Activated naive CD8-positive, alpha-beta T cell treated with anti-CD3 and anti-CD28 coated beads for 36 hours (primary cell): ENCODE measurements at regions not wholly inside any gene's neighbourhood (a gene's known extent, or its start where the extent isn't known, plus 50 kb on each side); places are given as distances from the start of the nearest gene placed in this dataset.

ENCODE experiments used
- DNase-seq: peaks from one replicate; pipeline ENCODE4 v3.0.0; 2021
- H3K27ac Mint-ChIP-seq: one replicate; pipeline ENCODE4 v1.8.0; 2022; ENCODE audit warnings: mild to moderate bottlenecking, moderate library complexity, mixed read lengths
- H3K27me3 Mint-ChIP-seq: one replicate; pipeline ENCODE4 v1.8.0; 2022; ENCODE audit warnings: mild to moderate bottlenecking, mixed read lengths
- H3K36me3 Mint-ChIP-seq: one replicate; pipeline ENCODE4 v1.8.0; 2021; ENCODE audit warnings: mild to moderate bottlenecking, mixed read lengths
- H3K4me1 Mint-ChIP-seq: one replicate; pipeline ENCODE4 v1.8.0; 2021; ENCODE audit warnings: mixed read lengths
- H3K4me3 Mint-ChIP-seq: one replicate; pipeline ENCODE4 v1.8.0; 2022; ENCODE audit warnings: mild to moderate bottlenecking, moderate library complexity, mixed read lengths
- H3K9me3 Mint-ChIP-seq: one replicate; pipeline ENCODE4 v1.8.0; 2022; ENCODE audit warnings: mixed read lengths

GRCh38 chr4:17288151-17288550 is 223.7 kb downstream of the QDPR start:
- no peaks in the 10 kb centered on the region for H3K9me3 Mint-ChIP-seq
- H3K36me3 Mint-ChIP-seq = no peaks in the 10 kb centered on the region
- H3K27ac Mint-ChIP-seq = no peak overlapping the region
- no peak overlapping the region for H3K4me3 Mint-ChIP-seq
- no peak for DNase-seq
- H3K27me3 Mint-ChIP-seq = peaks cover 1% of the 10 kb centered on the region
- H3K4me1 Mint-ChIP-seq = no peaks in the 10 kb centered on the region

DNA sequence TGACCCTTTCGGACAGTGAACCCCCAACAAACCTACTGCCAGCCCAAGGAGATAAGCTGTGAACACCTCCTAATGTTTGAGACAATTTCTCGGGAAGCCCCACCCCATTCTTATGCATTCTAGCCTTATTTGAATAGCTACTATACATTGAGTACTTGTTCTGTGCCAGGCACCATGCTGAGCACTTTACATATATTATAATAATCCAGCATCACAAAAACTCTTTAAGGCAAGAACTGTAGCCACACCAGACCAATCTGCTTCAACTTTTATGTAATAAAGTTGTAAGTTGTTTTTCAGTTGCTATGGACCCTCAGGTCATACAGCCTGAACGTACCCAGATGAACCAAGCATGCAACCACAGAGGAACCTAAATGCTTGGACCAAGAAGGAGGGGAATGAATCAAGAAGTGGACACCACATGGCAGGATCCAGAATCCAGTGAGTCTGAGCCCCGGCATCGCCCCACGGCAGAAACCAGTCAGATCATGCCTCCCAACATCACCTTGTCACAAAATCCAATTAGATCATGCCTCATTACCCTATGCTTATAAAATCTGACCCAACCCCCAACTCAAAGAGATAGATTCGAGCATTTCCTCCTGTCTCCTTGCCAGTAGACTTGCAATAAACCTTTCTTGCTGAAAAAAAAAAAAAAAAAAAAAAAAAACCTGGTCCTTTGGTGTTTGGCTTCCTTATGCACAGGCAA is 225.0 kb downstream of the QDPR start:
- H3K36me3 Mint-ChIP-seq = no peaks in the 10 kb centered on the region
- no peak for DNase-seq
- H3K9me3 Mint-ChIP-seq = no peaks in the 10 kb centered on the region
- no peaks in the 10 kb centered on the region for H3K27me3 Mint-ChIP-seq
- H3K27ac Mint-ChIP-seq = no peak overlapping the region
- H3K4me1 Mint-ChIP-seq = no peaks in the 10 kb centered on the region
- no peak overlapping the region for H3K4me3 Mint-ChIP-seq

- H3K4me3 Mint-ChIP-seq = no peak overlapping the region
- no peaks in the 10 kb centered on the region for H3K27me3 Mint-ChIP-seq
- no peak for DNase-seq
- no peaks in the 10 kb centered on the region for H3K9me3 Mint-ChIP-seq
- no peaks in the 10 kb centered on the region for H3K36me3 Mint-ChIP-seq
- H3K4me1 Mint-ChIP-seq = no peaks in the 10 kb centered on the region
- no peak overlapping the region for H3K27ac Mint-ChIP-seq
Measured at GRCh38 chr4:17285747-17286146, 226.1 kb downstream of the QDPR start.

GRCh38 chr4:17284323-17285175 is 227.3 kb downstream of the QDPR start:
- Mint-ChIP-seq H3K27me3 (no peaks in the 10 kb centered on the region), H3K27ac (no peak overlapping the region), H3K36me3 (no peaks in the 10 kb centered on the region), H3K4me3 (no peak overlapping the region), H3K9me3 (no peaks in the 10 kb centered on the region), H3K4me1 (no peaks in the 10 kb centered on the region)
- DNase-seq = no peak

DNA sequence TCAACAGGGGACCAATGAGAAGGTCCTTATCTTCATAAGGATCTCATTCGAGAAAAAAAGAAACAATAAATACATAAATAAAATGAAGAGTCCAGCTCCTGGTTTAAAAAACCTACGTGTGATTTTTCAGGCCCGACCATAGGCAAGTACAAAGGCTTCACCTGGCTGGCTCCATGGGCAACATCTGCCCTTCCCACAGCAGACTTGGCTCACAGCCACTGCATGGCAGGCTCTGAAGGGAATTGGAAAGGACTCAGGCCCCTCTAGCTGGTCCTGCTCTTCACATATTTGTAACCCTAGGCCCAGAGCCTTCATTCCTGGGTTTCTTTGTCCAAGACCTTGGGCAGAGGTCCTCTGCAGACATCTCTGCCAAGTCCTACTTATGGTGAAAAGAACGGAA is 228.1 kb downstream of the QDPR start:
- Mint-ChIP-seq H3K27ac (no peak overlapping the region), H3K4me1 (no peaks in the 10 kb centered on the region), H3K36me3 (no peaks in the 10 kb centered on the region), H3K27me3 (no peaks in the 10 kb centered on the region), H3K9me3 (no peaks in the 10 kb centered on the region), H3K4me3 (no peak overlapping the region)
- no peak for DNase-seq

- H3K4me3 Mint-ChIP-seq = no peak overlapping the region
- DNase-seq = no peak
- no peaks in the 10 kb centered on the region for H3K27me3 Mint-ChIP-seq
- H3K9me3 Mint-ChIP-seq = no peaks in the 10 kb centered on the region
- no peak overlapping the region for H3K27ac Mint-ChIP-seq
- no peaks in the 10 kb centered on the region for H3K36me3 Mint-ChIP-seq
- no peaks in the 10 kb centered on the region for H3K4me1 Mint-ChIP-seq
Measured at GRCh38 chr4:17283251-17283650, 228.6 kb downstream of the QDPR start.

DNA sequence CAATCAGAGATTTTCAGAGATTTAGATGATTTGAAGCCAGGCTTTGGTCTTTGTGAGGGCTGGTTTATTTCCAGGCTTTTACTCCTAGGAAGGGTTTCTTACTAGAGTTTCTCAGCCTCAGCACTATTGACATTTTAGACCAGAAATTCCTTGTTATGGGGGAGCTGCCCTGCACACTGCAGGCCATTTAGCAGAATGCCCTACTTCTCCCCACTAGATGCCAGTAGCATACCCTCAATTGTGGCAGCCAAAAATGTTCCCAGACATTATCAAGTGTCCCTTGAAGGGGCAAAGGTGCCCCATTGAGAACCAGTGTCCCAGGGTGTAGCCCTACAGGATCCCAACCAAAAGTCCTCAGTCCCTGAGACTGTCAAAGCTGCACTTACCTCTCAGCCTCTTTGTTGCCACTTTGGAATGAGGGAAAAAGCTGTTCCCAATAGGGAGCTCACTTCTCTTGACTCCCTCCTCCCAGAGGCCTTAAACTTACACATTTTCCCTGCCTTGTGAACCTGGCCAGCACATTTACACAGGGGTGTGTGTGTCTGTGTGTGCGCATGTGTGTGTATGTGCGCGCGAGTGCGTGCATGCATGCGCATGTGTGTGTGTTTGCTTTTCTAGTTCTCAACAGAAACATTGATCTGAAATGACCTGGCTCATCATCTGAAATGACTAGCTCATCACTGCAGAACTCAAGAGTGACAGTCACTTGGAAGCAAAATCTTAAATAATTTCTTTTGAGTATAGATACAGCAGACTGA is 231.4 kb downstream of the QDPR start:
- no peaks in the 10 kb centered on the region for H3K4me1 Mint-ChIP-seq

GRCh38 chr4:17276776-17277175 is 235.1 kb downstream of the QDPR start:
- Mint-ChIP-seq H3K9me3 (no peaks in the 10 kb centered on the region), H3K27me3 (no peaks in the 10 kb centered on the region), H3K4me3 (no peak overlapping the region), H3K27ac (no peak overlapping the region), H3K36me3 (no peaks in the 10 kb centered on the region), H3K4me1 (no peaks in the 10 kb centered on the region)
- no peak for DNase-seq

More for the DNA sequence above, 231.4 kb downstream of the QDPR start:
- Mint-ChIP-seq H3K9me3 (no peaks in the 10 kb centered on the region), H3K27ac (no peak overlapping the region), H3K27me3 (no peaks in the 10 kb centered on the region), H3K4me3 (no peak overlapping the region), H3K36me3 (no peaks in the 10 kb centered on the region)
- no peak for DNase-seq

- DNase-seq = no peak
- no peaks in the 10 kb centered on the region for H3K27me3 Mint-ChIP-seq
- no peaks in the 10 kb centered on the region for H3K9me3 Mint-ChIP-seq
- no peak overlapping the region for H3K4me3 Mint-ChIP-seq
- no peaks in the 10 kb centered on the region for H3K4me1 Mint-ChIP-seq
- no peaks in the 10 kb centered on the region for H3K36me3 Mint-ChIP-seq
- H3K27ac Mint-ChIP-seq = no peak overlapping the region
Measured at GRCh38 chr4:17275836-17276235, 236.1 kb downstream of the QDPR start.

DNA sequence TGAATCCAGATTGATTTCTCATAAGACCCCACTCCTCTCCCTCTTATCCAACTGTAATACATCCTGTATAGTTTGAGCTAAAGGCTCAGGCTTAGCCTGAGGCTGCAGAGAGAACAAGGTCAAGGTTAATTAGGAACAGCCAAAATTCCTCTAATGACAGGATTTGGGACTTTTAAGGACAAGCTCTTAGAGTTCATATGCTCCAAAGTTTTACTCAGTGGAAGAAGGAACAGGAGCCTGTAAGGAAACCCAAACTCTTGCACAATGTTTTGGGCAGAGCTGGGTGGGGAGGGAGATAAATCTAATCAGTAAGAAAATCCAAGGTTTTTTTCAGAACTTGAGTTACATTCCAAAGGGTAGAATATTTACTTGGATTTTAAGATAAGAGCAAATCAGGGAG is 238.8 kb downstream of the QDPR start:
- no peak overlapping the region for H3K4me3 Mint-ChIP-seq
- H3K9me3 Mint-ChIP-seq = no peaks in the 10 kb centered on the region
- H3K27ac Mint-ChIP-seq = no peak overlapping the region
- no peaks in the 10 kb centered on the region for H3K36me3 Mint-ChIP-seq
- H3K27me3 Mint-ChIP-seq = peaks cover 7% of the 10 kb centered on the region
- no peaks in the 10 kb centered on the region for H3K4me1 Mint-ChIP-seq
- no peak for DNase-seq

GRCh38 chr4:17272154-17272553 is 239.7 kb downstream of the QDPR start:
- Mint-ChIP-seq H3K9me3 (no peaks in the 10 kb centered on the region), H3K27ac (no peak overlapping the region), H3K27me3 (peaks cover 10% of the 10 kb centered on the region), H3K36me3 (no peaks in the 10 kb centered on the region), H3K4me3 (no peak overlapping the region), H3K4me1 (no peaks in the 10 kb centered on the region)
- DNase-seq = no peak

DNA sequence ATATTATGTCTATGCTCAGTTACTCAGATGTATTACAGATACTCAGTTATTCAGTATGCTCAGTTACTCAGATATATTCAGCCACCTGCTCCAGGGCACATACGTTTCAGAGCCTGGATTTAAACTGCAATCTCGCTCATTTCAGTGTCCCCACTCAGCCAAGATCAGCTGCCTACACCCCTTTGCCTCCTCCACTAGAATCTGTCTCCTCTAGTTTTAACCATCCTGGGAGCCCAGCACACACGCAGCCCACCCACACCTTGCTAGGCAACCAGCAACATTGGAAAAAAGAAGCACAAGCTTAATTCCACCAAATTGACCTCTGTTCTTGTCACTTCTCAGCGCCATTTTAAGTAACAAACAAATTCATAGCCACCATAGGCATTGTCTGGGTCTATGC is 246.2 kb downstream of the QDPR start:
- Mint-ChIP-seq H3K4me1 (peaks cover 2% of the 10 kb centered on the region), H3K9me3 (no peaks in the 10 kb centered on the region), H3K27ac (no peak overlapping the region), H3K36me3 (no peaks in the 10 kb centered on the region), H3K4me3 (no peak overlapping the region), H3K27me3 (peaks cover 13% of the 10 kb centered on the region)
- DNase-seq = no peak

- Mint-ChIP-seq H3K36me3 (no peaks in the 10 kb centered on the region), H3K27me3 (peaks cover 9% of the 10 kb centered on the region), H3K4me3 (no peak overlapping the region), H3K4me1 (peaks cover 5% of the 10 kb centered on the region), H3K27ac (no peak overlapping the region), H3K9me3 (no peaks in the 10 kb centered on the region)
- no peak for DNase-seq
Measured at GRCh38 chr4:17265139-17265538, 246.8 kb downstream of the QDPR start.

- H3K4me3 Mint-ChIP-seq = no peak overlapping the region
- peaks cover 5% of the 10 kb centered on the region for H3K4me1 Mint-ChIP-seq
- no peaks in the 10 kb centered on the region for H3K9me3 Mint-ChIP-seq
- no peak for DNase-seq
- no peak overlapping the region for H3K27ac Mint-ChIP-seq
- peaks cover 11% of the 10 kb centered on the region for H3K27me3 Mint-ChIP-seq
- no peaks in the 10 kb centered on the region for H3K36me3 Mint-ChIP-seq
Measured at GRCh38 chr4:17260166-17260907, 251.6 kb downstream of the QDPR start.

- Mint-ChIP-seq H3K27ac (no peak overlapping the region), H3K27me3 (peaks cover 17% of the 10 kb centered on the region), H3K4me3 (no peak overlapping the region), H3K9me3 (no peaks in the 10 kb centered on the region), H3K36me3 (no peaks in the 10 kb centered on the region), H3K4me1 (peaks cover 9% of the 10 kb centered on the region)
- DNase-seq = no peak
Measured at GRCh38 chr4:17258106-17258505, 253.8 kb downstream of the QDPR start.
